Progenitor cell of endocrine pancreas (in vitro differentiated cells): ENCODE measurements at regions not wholly inside any gene's neighbourhood (a gene's known extent, or its start where the extent isn't known, plus 50 kb on each side); places are given as distances from the start of the nearest gene placed in this dataset.

Source experiments
- DNase-seq: peaks from one replicate; pipeline ENCODE4 v3.0.0; 2021; ENCODE audit warnings: low spot score; ENCODE audit not compliant: unreplicated experiment
- H3K27ac Mint-ChIP-seq: 2 replicates; pipeline ENCODE4 v1.8.0; 2021; ENCODE audit warnings: mild to moderate bottlenecking, moderate library complexity, mixed read lengths
- H3K27me3 Mint-ChIP-seq: 2 replicates; pipeline ENCODE4 v1.8.0; 2021; ENCODE audit warnings: mixed read lengths
- H3K36me3 Mint-ChIP-seq: 2 replicates; pipeline ENCODE4 v1.8.0; 2022; ENCODE audit warnings: mixed read lengths; ENCODE audit not compliant: insufficient read depth
- H3K4me1 Mint-ChIP-seq: 2 replicates; pipeline ENCODE4 v1.8.0; 2021; ENCODE audit warnings: low read depth, mixed read lengths
- H3K4me3 Mint-ChIP-seq: 2 replicates; pipeline ENCODE4 v1.8.0; 2021; ENCODE audit warnings: low read depth, mild to moderate bottlenecking, moderate library complexity, mixed read lengths
- H3K9me3 Mint-ChIP-seq: 2 replicates; pipeline ENCODE4 v1.8.0; 2021; ENCODE audit warnings: low read depth, mixed read lengths
- CTCF ChIP-seq: fragments of 200-600 bp; sonication (generic); IDR thresholded peaks from one replicate; pipeline ENCODE4 v1.5.0; 2021; ENCODE audit warnings: antibody characterized with exemption, mild to moderate bottlenecking; ENCODE audit not compliant: unreplicated experiment

GRCh38 chr6:137733372-137733771, 133.7 kb upstream of the TNFAIP3 start:
- no peak for DNase-seq
- Mint-ChIP-seq H3K27ac (no peak overlapping the region), H3K9me3 (no peaks in the 10 kb centered on the region), H3K4me1 (no peaks in the 10 kb centered on the region), H3K27me3 (no peaks in the 10 kb centered on the region), H3K4me3 (no peak overlapping the region), H3K36me3 (no peaks in the 10 kb centered on the region)
- no peak for TF ChIP-seq CTCF

- no peak for DNase-seq
- H3K4me1 Mint-ChIP-seq = no peaks in the 10 kb centered on the region
- no peaks in the 10 kb centered on the region for H3K36me3 Mint-ChIP-seq
- TF ChIP-seq CTCF = no peak
- no peak overlapping the region for H3K27ac Mint-ChIP-seq
- no peak overlapping the region for H3K4me3 Mint-ChIP-seq
- H3K9me3 Mint-ChIP-seq = no peaks in the 10 kb centered on the region
- H3K27me3 Mint-ChIP-seq = no peaks in the 10 kb centered on the region
These were observed 132.8 kb upstream of the TNFAIP3 start for GRCh38 chr6:137734005-137734874.

GRCh38 chr6:137734875-137735182, 132.2 kb upstream of the TNFAIP3 start:
- Mint-ChIP-seq H3K27me3 (no peaks in the 10 kb centered on the region), H3K27ac (no peak overlapping the region), H3K4me3 (no peak overlapping the region), H3K36me3 (no peaks in the 10 kb centered on the region), H3K4me1 (no peaks in the 10 kb centered on the region), H3K9me3 (no peaks in the 10 kb centered on the region)
- TF ChIP-seq CTCF = no peak
- DNase-seq = no peak

GRCh38 chr6:137736048-137736818, 130.8 kb upstream of the TNFAIP3 start:
- DNase-seq = no peak
- Mint-ChIP-seq H3K9me3 (no peaks in the 10 kb centered on the region), H3K4me1 (no peaks in the 10 kb centered on the region), H3K4me3 (no peak overlapping the region), H3K36me3 (no peaks in the 10 kb centered on the region), H3K27me3 (peaks cover 3% of the 10 kb centered on the region), H3K27ac (no peak overlapping the region)
- TF ChIP-seq CTCF = no peak

- Mint-ChIP-seq H3K27ac (no peak overlapping the region), H3K36me3 (no peaks in the 10 kb centered on the region), H3K27me3 (peaks cover 3% of the 10 kb centered on the region), H3K9me3 (no peaks in the 10 kb centered on the region), H3K4me3 (no peak overlapping the region), H3K4me1 (no peaks in the 10 kb centered on the region)
- no peak for TF ChIP-seq CTCF
- DNase-seq = no peak
These were observed 130.1 kb upstream of the TNFAIP3 start for GRCh38 chr6:137736911-137737310.
